Neuronal stem cell (in vitro differentiated cells): ENCODE measurements at regions not wholly inside any gene's neighbourhood (a gene's known extent, or its start where the extent isn't known, plus 50 kb on each side); places are given as distances from the start of the nearest gene placed in this dataset.

Source experiments
- DNase-seq: peaks from one replicate; pipeline ENCODE4 v3.0.0-alpha.2; 2013; ENCODE audit warnings: low spot score
- H2AFZ ChIP-seq: one replicate; pipeline ENCODE4 v1.6.1; 2013; ENCODE audit warnings: mild to moderate bottlenecking, low read length, inconsistent platforms
- H2AK5ac ChIP-seq: 2 replicates; pipeline ENCODE4 v1.6.1; 2013; ENCODE audit warnings: low read depth, mild to moderate bottlenecking, inconsistent platforms, low read length, moderate library complexity, mixed read lengths
- H2BK120ac ChIP-seq: 2 replicates; pipeline ENCODE4 v1.6.1; 2013; ENCODE audit warnings: low read depth, mild to moderate bottlenecking, inconsistent platforms, low read length, moderate library complexity, mixed read lengths
- H2BK12ac ChIP-seq: one replicate; pipeline ENCODE4 v1.6.1; 2013; ENCODE audit warnings: low read length, inconsistent platforms
- H2BK15ac ChIP-seq: 2 replicates; pipeline ENCODE4 v1.6.1; 2013; ENCODE audit warnings: mild to moderate bottlenecking, low read length, inconsistent platforms, mixed read lengths
- H2BK5ac ChIP-seq: one replicate; pipeline ENCODE4 v1.6.1; 2013; ENCODE audit warnings: inconsistent platforms, mild to moderate bottlenecking, low read length, moderate library complexity
- H3K14ac ChIP-seq: one replicate; pipeline ENCODE4 v1.6.1; 2013; ENCODE audit warnings: low read length, inconsistent platforms
- H3K18ac ChIP-seq: 2 replicates; pipeline ENCODE4 v1.6.1; 2013; ENCODE audit warnings: low read length, inconsistent platforms
- H3K23ac ChIP-seq: 2 replicates; pipeline ENCODE4 v1.6.1; 2013; ENCODE audit warnings: low read depth, mild to moderate bottlenecking, mixed read lengths, low read length, inconsistent platforms; ENCODE audit not compliant: poor library complexity
- H3K27ac ChIP-seq: replicated peaks from 3 replicates; pipeline ENCODE4 v1.5.1; 2013; ENCODE audit warnings: low read length, inconsistent platforms
- H3K27me3 ChIP-seq, 3 experiments: 2 replicates each; pipeline ENCODE4 v1.6.1; 2013; ENCODE audit warnings: low read length in 3 of 3, mild to moderate bottlenecking in 2 of 3, inconsistent platforms in 1 of 3, low read depth in 1 of 3, mixed read lengths in 1 of 3, moderate library complexity in 1 of 3; ENCODE audit not compliant: control insufficient read depth in 3 of 3, insufficient read depth in 3 of 3
- H3K36me3 ChIP-seq, 2 donors: replicated peaks in 1 of 2; 2 replicates each; pipeline ENCODE4 v1.6.1; 2013; ENCODE audit warnings: low read length in 2 of 2; ENCODE audit not compliant: control insufficient read depth in 2 of 2, insufficient read depth in 2 of 2
- H3K4ac ChIP-seq: 2 replicates; pipeline ENCODE4 v1.6.1; 2013; ENCODE audit warnings: inconsistent platforms, mild to moderate bottlenecking, low read length, moderate library complexity
- H3K4me1 ChIP-seq, 2 donors: 1 replicate in 1 of 2; 2 replicates in 1 of 2; pipeline ENCODE4 v1.6.1; 2013; ENCODE audit warnings: low read length in 2 of 2, low read depth in 1 of 2; ENCODE audit not compliant: control insufficient read depth in 2 of 2, insufficient read depth in 1 of 2
- H3K4me2 ChIP-seq: one replicate; pipeline ENCODE4 v1.6.1; 2013; ENCODE audit warnings: mild to moderate bottlenecking, low read length, inconsistent platforms; ENCODE audit not compliant: insufficient read depth, poor library complexity, severe bottlenecking
- H3K4me3 ChIP-seq, 2 donors: 2 replicates each; pipeline ENCODE4 v1.5.1; 2013; ENCODE audit warnings: low read length in 2 of 2, mild to moderate bottlenecking in 2 of 2, inconsistent platforms in 1 of 2, moderate library complexity in 1 of 2
- H3K79me1 ChIP-seq: one replicate; pipeline ENCODE4 v1.6.1; 2013; ENCODE audit warnings: low read depth, mild to moderate bottlenecking, inconsistent platforms, low read length, moderate library complexity
- H3K9ac ChIP-seq: one replicate; pipeline ENCODE4 v1.6.1; 2013; ENCODE audit warnings: mild to moderate bottlenecking, low read depth, low read length, inconsistent platforms; ENCODE audit not compliant: poor library complexity
- H3K9me3 ChIP-seq, 2 donors: replicated peaks in 1 of 2; 2 replicates each; pipeline versions ENCODE3 to v1.6.1; 2013; ENCODE audit warnings: low read length in 2 of 2, mild to moderate bottlenecking in 2 of 2, inconsistent platforms in 1 of 2, low read depth in 1 of 2, mixed read lengths in 1 of 2, moderate library complexity in 1 of 2; ENCODE audit not compliant: control insufficient read depth in 2 of 2, insufficient read depth in 1 of 2
- H4K8ac ChIP-seq: one replicate; pipeline ENCODE4 v1.6.1; 2013; ENCODE audit warnings: low read depth, mild to moderate bottlenecking, inconsistent platforms, low read length, moderate library complexity
- H4K91ac ChIP-seq: one replicate; pipeline ENCODE4 v1.6.1; 2013; ENCODE audit warnings: low read length, low read depth, mild to moderate bottlenecking, inconsistent platforms; ENCODE audit not compliant: poor library complexity
- WGBS, 2 donors: extraction: QIAGEN DNeasy Blood & Tissue Kit; methylation state at CpG; one replicate each; pipeline ENCODE4 v1.1.7; 2013; ENCODE audit warnings: missing lambda C conversion rate in 2 of 2, mixed read lengths in 1 of 2; ENCODE audit not compliant: insufficient read length in 2 of 2, insufficient replicate concordance in 1 of 2; ENCODE audit errors: extremely low coverage in 2 of 2; 5-methylcytosine and 5-hydroxymethylcytosine counted together

- H2BK12ac ChIP-seq, result no peak overlapping the region
- no peaks in the 10 kb centered on the region for H3K79me1 ChIP-seq
- H3K23ac ChIP-seq, result no peak overlapping the region
- H3K14ac ChIP-seq, result no peak overlapping the region
- H2BK120ac ChIP-seq, result no peak overlapping the region
- DNase-seq, result no peak
- no peak overlapping the region for H3K27ac ChIP-seq
- no CpG with 5 or more reads among the region's 4 CpGs for WGBS, 2 donors
- H3K9me3 ChIP-seq, result peaks cover 0 to 5% of the 10 kb centered on the region in 2 donors
- H4K91ac ChIP-seq, result no peak overlapping the region
- no peaks in the 10 kb centered on the region for H3K4me1 ChIP-seq
- no peaks in the 10 kb centered on the region for H3K27me3 ChIP-seq
- H3K4me2 ChIP-seq, result no peak overlapping the region
- H2BK5ac ChIP-seq, result no peak overlapping the region
- no peak overlapping the region for H2AFZ ChIP-seq
- H3K36me3 ChIP-seq, result no peaks in the 10 kb centered on the region
- no peak overlapping the region for H3K4me3 ChIP-seq
- H4K8ac ChIP-seq, result no peak overlapping the region
- H2AK5ac ChIP-seq, result no peak overlapping the region
- H3K4ac ChIP-seq, result no peak overlapping the region
- no peak overlapping the region for H2BK15ac ChIP-seq
- H3K18ac ChIP-seq, result no peak overlapping the region
- H3K9ac ChIP-seq, result no peak overlapping the region
Measured at GRCh38 chr2:129462967-129463366, 516.5 kb upstream of the RAB6C start.

DNA sequence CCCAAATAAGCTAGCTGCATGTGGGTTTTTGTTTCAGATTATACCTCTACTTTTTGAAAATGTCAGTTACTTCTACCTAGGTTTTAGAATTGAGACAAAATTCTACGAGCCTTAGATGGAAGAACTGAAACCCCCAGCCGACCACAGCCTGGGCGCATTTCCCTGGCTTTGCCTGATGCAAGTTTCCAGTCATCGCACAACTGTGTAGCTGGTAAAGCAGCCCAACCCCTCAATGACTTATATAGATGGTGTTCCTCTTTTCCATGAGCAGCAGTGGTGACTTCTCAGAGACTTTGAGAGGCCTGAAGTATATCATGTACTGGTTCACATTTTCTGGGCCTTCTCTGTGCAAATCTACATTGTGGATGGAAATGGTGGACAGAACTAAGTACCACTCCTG lies 515.4 kb upstream of the RAB6C start:
- no peaks in the 10 kb centered on the region for H3K79me1 ChIP-seq
- H3K4me2 ChIP-seq, result no peak overlapping the region
- H3K18ac ChIP-seq, result no peak overlapping the region
- no peak overlapping the region for H2AK5ac ChIP-seq
- peaks cover 0 to 5% of the 10 kb centered on the region in 2 donors for H3K9me3 ChIP-seq
- no peak overlapping the region for H3K9ac ChIP-seq
- no peak overlapping the region for H4K8ac ChIP-seq
- no peak overlapping the region for H3K4ac ChIP-seq
- no peak overlapping the region for H2BK120ac ChIP-seq
- H3K4me1 ChIP-seq, result no peaks in the 10 kb centered on the region
- H3K4me3 ChIP-seq, result no peak overlapping the region
- no peak overlapping the region for H3K27ac ChIP-seq
- no peaks in the 10 kb centered on the region for H3K36me3 ChIP-seq
- no peaks in the 10 kb centered on the region for H3K27me3 ChIP-seq
- H3K23ac ChIP-seq, result no peak overlapping the region
- H3K14ac ChIP-seq, result no peak overlapping the region
- DNase-seq, result no peak
- no peak overlapping the region for H2BK12ac ChIP-seq
- no CpG with 5 or more reads among the region's 4 CpGs for WGBS, 2 donors
- H2BK5ac ChIP-seq, result no peak overlapping the region
- no peak overlapping the region for H4K91ac ChIP-seq
- no peak overlapping the region for H2BK15ac ChIP-seq
- no peak overlapping the region for H2AFZ ChIP-seq

- Histone ChIP-seq H3K36me3 (no peaks in the 10 kb centered on the region), H2BK5ac (no peak overlapping the region), H3K4ac (no peak overlapping the region), H2BK12ac (no peak overlapping the region), H3K4me2 (no peak overlapping the region), H3K4me3 (no peak overlapping the region), H2BK15ac (no peak overlapping the region), H3K27ac (no peak overlapping the region), H2BK120ac (no peak overlapping the region), H3K14ac (no peak overlapping the region), H3K23ac (no peak overlapping the region), H4K91ac (no peak overlapping the region), H3K9ac (no peak overlapping the region), H4K8ac (no peak overlapping the region), H3K9me3 (peaks cover 0 to 5% of the 10 kb centered on the region in 2 donors), H3K27me3 (no peaks in the 10 kb centered on the region), H3K18ac (no peak overlapping the region), H3K79me1 (no peaks in the 10 kb centered on the region), H2AFZ (no peak overlapping the region), H3K4me1 (no peaks in the 10 kb centered on the region), H2AK5ac (no peak overlapping the region)
- no CpG with 5 or more reads among the region's 6 CpGs for WGBS, 2 donors
- no peak for DNase-seq
Measured at GRCh38 chr2:129464631-129465030, 514.8 kb upstream of the RAB6C start.

GRCh38 chr2:129465045-129465444 lies 514.4 kb upstream of the RAB6C start:
- H3K23ac ChIP-seq, result peak overlapping the region; percentile 3
- H3K18ac ChIP-seq, result no peak overlapping the region
- no peak overlapping the region for H2BK120ac ChIP-seq
- no peak overlapping the region for H3K27ac ChIP-seq
- no peak overlapping the region for H4K91ac ChIP-seq
- H2BK12ac ChIP-seq, result no peak overlapping the region
- peaks cover 0 to 5% of the 10 kb centered on the region in 2 donors for H3K9me3 ChIP-seq
- DNase-seq, result no peak
- H3K4me3 ChIP-seq, result no peak overlapping the region
- H3K79me1 ChIP-seq, result no peaks in the 10 kb centered on the region
- no peak overlapping the region for H3K4ac ChIP-seq
- no peak overlapping the region for H2AFZ ChIP-seq
- H2BK5ac ChIP-seq, result peak overlapping the region; percentile 18
- H3K27me3 ChIP-seq, result no peaks in the 10 kb centered on the region
- no peaks in the 10 kb centered on the region for H3K4me1 ChIP-seq
- H3K9ac ChIP-seq, result no peak overlapping the region
- H3K14ac ChIP-seq, result no peak overlapping the region
- H2AK5ac ChIP-seq, result no peak overlapping the region
- no peak overlapping the region for H3K4me2 ChIP-seq
- no CpG with 5 or more reads among the region's 11 CpGs for WGBS, 2 donors
- peak overlapping the region; percentile 87 for H4K8ac ChIP-seq
- no peaks in the 10 kb centered on the region for H3K36me3 ChIP-seq
- H2BK15ac ChIP-seq, result no peak overlapping the region
